H1 (cell line): ENCODE measurements at regions not wholly inside any gene's neighbourhood (a gene's known extent, or its start where the extent isn't known, plus 50 kb on each side); places are given as distances from the start of the nearest gene placed in this dataset.

Source experiments
- BRCA1 ChIP-seq: IDR thresholded peaks from 2 replicates; pipeline ENCODE4 v1.6.1; 2012; ENCODE audit warnings: low read depth, low read length, improper control_type of control experiment
- CEBPB ChIP-seq: IDR thresholded peaks from 2 replicates; pipeline ENCODE4 v1.6.1; 2012; ENCODE audit warnings: low read depth, low read length
- EP300 ChIP-seq, 2 experiments: IDR thresholded peaks; 1 replicate in 1 of 2; 2 replicates in 1 of 2; pipeline ENCODE4 v1.6.1; 2011 to 2012; ENCODE audit warnings: low read depth in 2 of 2, low read length in 2 of 2, mild to moderate bottlenecking in 2 of 2, borderline replicate concordance in 1 of 2, inconsistent platforms in 1 of 2, moderate library complexity in 1 of 2
- MAFK ChIP-seq: IDR thresholded peaks from 2 replicates; pipeline ENCODE4 v1.6.1; 2012; ENCODE audit warnings: low read depth, mild to moderate bottlenecking, improper control_type of control experiment, low read length
- POLR2A ChIP-seq, 2 experiments: IDR thresholded peaks; 1 replicate in 1 of 2; 2 replicates in 1 of 2; pipeline ENCODE4 v1.6.1; 2011; ENCODE audit warnings: low read depth in 2 of 2, low read length in 2 of 2, mild to moderate bottlenecking in 2 of 2; ENCODE audit errors: control extremely low read depth in 1 of 2
- POLR2AphosphoS5 ChIP-seq: IDR thresholded peaks from 2 replicates; pipeline ENCODE4 v1.6.1; 2011; ENCODE audit warnings: low read depth, low read length
- RNF2 ChIP-seq: fragments of 200-900, 300-1000 bp; sonication (generic); IDR thresholded peaks from 2 replicates; pipeline ENCODE4 v1.7.1; 2016; ENCODE audit warnings: borderline replicate concordance, low read depth, mild to moderate bottlenecking, antibody characterized with exemption, low read length; ENCODE audit not compliant: poor library complexity, severe bottlenecking; ENCODE audit errors: missing control alignments
- TAF1 ChIP-seq: IDR thresholded peaks from 2 replicates; pipeline ENCODE4 v1.6.1; 2011; ENCODE audit warnings: mild to moderate bottlenecking, low read depth, low read length
- TF ChIP-seq, protein P1 (sequence below), 3 experiments: IDR thresholded peaks; 1 replicate in 2 of 3; 2 replicates in 1 of 3; pipeline versions ENCODE4 v1.5.1 to v1.6.1; 2011; ENCODE audit warnings: low read length in 3 of 3, mild to moderate bottlenecking in 3 of 3, inconsistent platforms in 2 of 3, low read depth in 1 of 3, moderate library complexity in 1 of 3; ENCODE audit not compliant: insufficient read depth in 1 of 3; ENCODE audit errors: control extremely low read depth in 1 of 3
- TF ChIP-seq, protein P2 (sequence below): IDR thresholded peaks from 2 replicates; pipeline ENCODE4 v1.6.1; 2012; ENCODE audit warnings: inconsistent platforms

DNA sequence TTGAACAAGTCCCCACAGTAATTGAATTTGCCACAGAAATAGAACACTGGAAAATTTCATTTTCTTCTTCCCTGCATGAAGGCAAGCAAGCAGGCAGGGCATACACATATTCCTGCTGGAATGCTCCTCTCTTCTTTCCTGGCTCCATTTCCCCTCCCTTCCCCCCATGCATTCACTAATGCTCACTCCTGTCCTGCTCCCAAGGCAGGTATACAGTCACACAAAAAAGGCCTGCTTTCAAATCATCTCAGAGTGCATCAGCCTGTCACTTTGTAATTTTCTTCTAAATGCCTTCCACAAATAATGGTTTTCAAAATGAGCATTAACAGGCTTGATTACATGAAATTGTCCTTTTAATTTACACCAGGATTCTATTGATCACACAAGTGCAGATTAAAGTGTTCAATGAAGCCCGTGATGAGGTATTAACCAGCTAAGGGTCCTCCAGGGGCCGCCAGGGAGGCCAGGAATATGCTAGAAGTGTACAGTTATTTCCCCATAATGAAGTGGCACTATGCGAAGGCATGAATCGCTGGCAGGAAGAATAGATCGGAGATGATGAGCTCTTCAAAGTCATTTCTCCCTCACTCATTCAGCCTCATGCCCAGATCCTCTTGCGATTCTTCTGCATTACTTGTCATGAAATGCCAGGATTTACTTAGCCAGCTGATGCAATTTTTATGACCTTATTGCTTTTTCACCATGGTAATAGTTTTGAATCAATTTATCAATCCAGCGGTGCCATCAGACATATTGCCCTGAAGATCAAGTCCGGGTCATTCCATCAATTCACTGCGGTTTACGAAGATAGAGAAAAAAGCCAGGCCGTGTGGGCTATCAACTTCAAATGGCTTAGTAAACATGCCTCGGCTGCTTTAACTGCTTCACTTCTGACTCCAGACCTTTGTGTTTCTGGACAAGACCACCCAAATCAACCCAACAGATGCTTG, 243.5 kb downstream of the GPAT3 start:
- TF ChIP-seq EP300 (IDR thresholded peaks at IDR 0.05; ENCODE audit: borderline replicate concordance in 1 of 2, low read depth in 2 of 2, low read length in 2 of 2) (no peak), POLR2AphosphoS5 (no peak), POLR2A (IDR thresholded peaks at IDR 0.05; ENCODE audit: control extremely low read depth in 1 of 2, low read depth in 2 of 2, low read length in 2 of 2) (no peak), RNF2 (no peak), MAFK (no peak), TAF1 (no peak), BRCA1 (no peak), CEBPB (no peak)
- TF ChIP-seq, protein P1, sequence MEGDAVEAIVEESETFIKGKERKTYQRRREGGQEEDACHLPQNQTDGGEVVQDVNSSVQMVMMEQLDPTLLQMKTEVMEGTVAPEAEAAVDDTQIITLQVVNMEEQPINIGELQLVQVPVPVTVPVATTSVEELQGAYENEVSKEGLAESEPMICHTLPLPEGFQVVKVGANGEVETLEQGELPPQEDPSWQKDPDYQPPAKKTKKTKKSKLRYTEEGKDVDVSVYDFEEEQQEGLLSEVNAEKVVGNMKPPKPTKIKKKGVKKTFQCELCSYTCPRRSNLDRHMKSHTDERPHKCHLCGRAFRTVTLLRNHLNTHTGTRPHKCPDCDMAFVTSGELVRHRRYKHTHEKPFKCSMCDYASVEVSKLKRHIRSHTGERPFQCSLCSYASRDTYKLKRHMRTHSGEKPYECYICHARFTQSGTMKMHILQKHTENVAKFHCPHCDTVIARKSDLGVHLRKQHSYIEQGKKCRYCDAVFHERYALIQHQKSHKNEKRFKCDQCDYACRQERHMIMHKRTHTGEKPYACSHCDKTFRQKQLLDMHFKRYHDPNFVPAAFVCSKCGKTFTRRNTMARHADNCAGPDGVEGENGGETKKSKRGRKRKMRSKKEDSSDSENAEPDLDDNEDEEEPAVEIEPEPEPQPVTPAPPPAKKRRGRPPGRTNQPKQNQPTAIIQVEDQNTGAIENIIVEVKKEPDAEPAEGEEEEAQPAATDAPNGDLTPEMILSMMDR (IDR thresholded peaks at IDR 0.05; ENCODE audit: control extremely low read depth in 1 of 3, insufficient read depth in 1 of 3, low read depth in 1 of 3, low read length in 3 of 3): no peak
- TF ChIP-seq, protein P2, sequence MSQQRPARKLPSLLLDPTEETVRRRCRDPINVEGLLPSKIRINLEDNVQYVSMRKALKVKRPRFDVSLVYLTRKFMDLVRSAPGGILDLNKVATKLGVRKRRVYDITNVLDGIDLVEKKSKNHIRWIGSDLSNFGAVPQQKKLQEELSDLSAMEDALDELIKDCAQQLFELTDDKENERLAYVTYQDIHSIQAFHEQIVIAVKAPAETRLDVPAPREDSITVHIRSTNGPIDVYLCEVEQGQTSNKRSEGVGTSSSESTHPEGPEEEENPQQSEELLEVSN: no peak
